ENCODE measurements at regions not wholly inside any gene's neighbourhood (a gene's known extent, or its start where the extent isn't known, plus 50 kb on each side); places are given as distances from the start of the nearest gene placed in this dataset.

DNA sequence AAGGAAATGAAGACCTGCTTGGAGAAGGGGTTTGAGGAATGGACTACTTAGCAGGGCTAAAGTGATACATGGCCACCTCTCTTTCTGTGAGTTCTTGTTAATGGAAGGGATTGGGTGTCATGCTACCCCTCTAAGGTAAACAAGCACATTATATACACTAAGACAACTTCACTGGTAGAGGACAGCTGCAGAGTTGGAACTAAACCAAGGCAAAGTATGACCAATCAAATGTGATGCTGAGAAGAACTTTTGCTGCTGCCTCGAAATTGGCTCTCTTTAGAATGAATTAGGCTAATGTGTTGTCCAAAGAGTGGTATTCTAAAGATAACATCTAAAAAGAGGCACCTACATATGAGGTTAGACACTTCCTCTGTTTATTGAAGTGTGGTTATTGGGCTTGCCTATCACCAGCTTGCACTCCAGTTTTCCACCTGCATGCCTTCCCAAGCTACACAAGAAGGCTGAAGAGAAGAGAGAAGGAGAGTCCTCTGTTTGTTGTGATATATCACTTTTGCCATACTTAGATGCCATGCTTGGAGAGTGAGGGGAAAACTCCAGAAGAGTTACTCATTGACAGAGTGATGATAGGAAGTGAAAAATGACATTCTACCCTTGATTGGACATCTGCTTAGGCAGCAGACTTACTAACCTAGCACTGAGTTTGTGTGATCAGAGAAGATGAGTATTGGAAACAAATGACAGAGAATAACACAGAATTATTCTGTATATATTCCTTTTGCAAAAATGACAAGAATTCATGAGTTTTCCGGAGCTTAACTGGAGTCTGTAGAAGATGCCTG, 536.1 kb downstream of the ZNF608 start:
- no peak for DNase-seq (ENCODE audit: low read depth)
- TF ChIP-seq, protein P1, sequence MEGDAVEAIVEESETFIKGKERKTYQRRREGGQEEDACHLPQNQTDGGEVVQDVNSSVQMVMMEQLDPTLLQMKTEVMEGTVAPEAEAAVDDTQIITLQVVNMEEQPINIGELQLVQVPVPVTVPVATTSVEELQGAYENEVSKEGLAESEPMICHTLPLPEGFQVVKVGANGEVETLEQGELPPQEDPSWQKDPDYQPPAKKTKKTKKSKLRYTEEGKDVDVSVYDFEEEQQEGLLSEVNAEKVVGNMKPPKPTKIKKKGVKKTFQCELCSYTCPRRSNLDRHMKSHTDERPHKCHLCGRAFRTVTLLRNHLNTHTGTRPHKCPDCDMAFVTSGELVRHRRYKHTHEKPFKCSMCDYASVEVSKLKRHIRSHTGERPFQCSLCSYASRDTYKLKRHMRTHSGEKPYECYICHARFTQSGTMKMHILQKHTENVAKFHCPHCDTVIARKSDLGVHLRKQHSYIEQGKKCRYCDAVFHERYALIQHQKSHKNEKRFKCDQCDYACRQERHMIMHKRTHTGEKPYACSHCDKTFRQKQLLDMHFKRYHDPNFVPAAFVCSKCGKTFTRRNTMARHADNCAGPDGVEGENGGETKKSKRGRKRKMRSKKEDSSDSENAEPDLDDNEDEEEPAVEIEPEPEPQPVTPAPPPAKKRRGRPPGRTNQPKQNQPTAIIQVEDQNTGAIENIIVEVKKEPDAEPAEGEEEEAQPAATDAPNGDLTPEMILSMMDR (IDR thresholded peaks at IDR 0.05; ENCODE audit: low read depth, low read length, missing control alignments): no peak
- no peak overlapping the region for H3K4me3 ChIP-seq (ENCODE audit: low read depth, low read length)
- in situ Hi-C loops (cut with HindIII; ENCODE audit: low sequenced_read_pairs): no loop called here

DNA sequence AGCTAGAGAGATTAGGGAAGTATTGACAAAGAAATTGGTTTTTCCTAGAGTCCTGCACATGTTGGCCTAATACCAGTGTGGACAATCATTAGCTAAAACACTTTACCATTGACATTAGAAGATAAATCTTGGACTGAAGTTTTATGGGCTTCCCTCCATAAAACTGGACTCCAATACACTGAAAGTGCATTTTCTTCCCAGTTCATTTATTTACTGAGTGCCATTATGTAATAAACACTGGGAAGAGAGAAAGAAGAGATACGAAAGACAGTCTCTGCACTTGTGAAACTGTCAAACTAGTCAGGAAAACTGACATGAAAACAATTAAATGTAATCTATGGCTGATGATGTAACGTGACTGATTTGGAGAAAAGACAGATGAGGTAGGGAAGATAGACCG, 539.3 kb downstream of the ZNF608 start:
- TF ChIP-seq, protein P1 (IDR thresholded peaks at IDR 0.05; ENCODE audit: low read depth, low read length, missing control alignments): no peak
- in situ Hi-C loops (cut with HindIII; ENCODE audit: low sequenced_read_pairs): no loop called here
- no peak overlapping the region for H3K4me3 ChIP-seq (ENCODE audit: low read depth, low read length)
- DNase-seq (ENCODE audit: low read depth): no peak

DNA sequence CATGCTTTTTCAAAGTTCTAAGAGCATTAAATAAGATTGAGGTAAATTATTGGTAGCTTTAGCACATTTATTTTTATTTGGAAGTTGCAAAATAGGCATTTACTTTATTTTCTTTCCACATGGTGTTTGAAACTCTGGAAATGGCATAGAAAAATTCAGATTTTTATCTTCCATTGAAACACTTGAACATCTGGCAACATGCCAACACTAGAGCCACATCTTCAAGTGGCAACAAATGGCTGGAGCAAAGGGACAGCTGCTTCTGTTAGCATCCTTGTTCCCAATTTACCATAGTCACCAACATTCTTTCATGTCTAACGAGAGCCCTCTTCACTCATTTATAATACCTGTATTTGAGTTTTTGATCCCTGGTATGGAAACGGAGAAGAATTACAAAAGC, 539.9 kb downstream of the ZNF608 start:
- in situ Hi-C loops (cut with HindIII; ENCODE audit: low sequenced_read_pairs): no loop called here
- no peak for DNase-seq (ENCODE audit: low read depth)
- TF ChIP-seq, protein P1 (IDR thresholded peaks at IDR 0.05; ENCODE audit: low read depth, low read length, missing control alignments): no peak
- H3K4me3 ChIP-seq (ENCODE audit: low read depth, low read length): no peak overlapping the region

DNA sequence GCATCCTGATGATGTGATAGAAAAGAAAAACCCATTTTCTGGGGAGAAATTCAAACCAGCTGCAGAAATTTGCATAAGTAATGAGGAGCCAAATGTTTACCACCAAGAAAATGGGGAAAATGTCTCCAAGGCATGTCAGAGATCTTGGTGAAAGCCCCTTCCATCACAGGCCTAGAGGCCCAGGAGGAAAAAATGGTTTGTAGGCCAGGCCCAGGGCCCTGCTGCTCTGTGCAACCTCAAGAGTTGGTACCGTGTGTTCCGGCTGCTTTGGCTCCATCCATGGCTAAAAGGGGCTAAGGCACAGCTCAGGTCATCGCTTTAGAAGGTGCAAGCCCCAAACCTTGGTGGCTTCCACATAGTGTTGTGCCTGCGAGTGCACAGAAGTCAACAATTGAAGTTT, 543.1 kb downstream of the ZNF608 start:
- in situ Hi-C loops (cut with HindIII; ENCODE audit: low sequenced_read_pairs): no loop called here
- no peak overlapping the region for H3K4me3 ChIP-seq (ENCODE audit: low read depth, low read length)
- TF ChIP-seq, protein P1 (IDR thresholded peaks at IDR 0.05; ENCODE audit: low read depth, low read length, missing control alignments): no peak
- no peak for DNase-seq (ENCODE audit: low read depth)

- no peak for DNase-seq (ENCODE audit: low read depth)
- TF ChIP-seq, protein P1 (IDR thresholded peaks at IDR 0.05; ENCODE audit: low read depth, low read length, missing control alignments): no peak
- no peak overlapping the region for H3K4me3 ChIP-seq (ENCODE audit: low read depth, low read length)
- in situ Hi-C loops (cut with HindIII; ENCODE audit: low sequenced_read_pairs): no loop called here
Observed at GRCh38 chr5:124200381-124200780, 546.1 kb downstream of the ZNF608 start.

GRCh38 chr5:124199893-124200292, 546.5 kb downstream of the ZNF608 start:
- in situ Hi-C loops (cut with HindIII; ENCODE audit: low sequenced_read_pairs): no loop called here
- TF ChIP-seq, protein P1 (IDR thresholded peaks at IDR 0.05; ENCODE audit: low read depth, low read length, missing control alignments): no peak
- no peak overlapping the region for H3K4me3 ChIP-seq (ENCODE audit: low read depth, low read length)
- no peak for DNase-seq (ENCODE audit: low read depth)
